IMR-90 (cell line): ENCODE measurements at regions not wholly inside any gene's neighbourhood (a gene's known extent, or its start where the extent isn't known, plus 50 kb on each side); places are given as distances from the start of the nearest gene placed in this dataset.
A peak's percentile ranks its signal among the peaks of the same experiment; 100 is the strongest.

Source experiments
- ATAC-seq: fragments of 200-7000 bp; cut with Tn5 transposase; 2 replicates; pipeline ENCODE4 v1.9.1; 2020; ENCODE audit warnings: low read depth, mild to moderate bottlenecking, moderate library complexity
- BruUV-seq: library from RNA; stranded (reverse); fragments of 400-500 nt; replicated peaks from 2 replicates; lab custom pipeline; 2021; lab: Mats Ljungman, UMichigan
- CTCF ChIA-PET: fragments of 300-600 bp; formaldehyde crosslinking; extraction: SDS; loops from one replicate; lab custom pipeline; 2021; ENCODE audit warnings: antibody characterized with exemption; lab: Yijun Ruan, JAX
- POLR2A ChIA-PET: fragments of 300-600 bp; sonication (Branson Sonifier 250); formaldehyde crosslinking; loops from one replicate; lab custom pipeline; 2022; ENCODE audit warnings: antibody characterized with exemption; ENCODE audit not compliant: unreplicated experiment; lab: Charles Lee
- DNase-seq: peaks from one replicate; pipeline ENCODE4 v3.0.0; 2013
- H2AFZ ChIP-seq: replicated peaks from 2 replicates; pipeline ENCODE3; 2013; ENCODE audit warnings: low read length, mild to moderate bottlenecking; ENCODE audit not compliant: poor library complexity
- H2AK5ac ChIP-seq: 2 replicates; pipeline ENCODE4 v1.6.1; 2013; ENCODE audit warnings: low read depth, low read length, inconsistent platforms
- H2AK9ac ChIP-seq: replicated peaks from 2 replicates; pipeline ENCODE3; 2013; ENCODE audit warnings: mild to moderate bottlenecking, low read depth, low read length, moderate library complexity; ENCODE audit not compliant: poor library complexity
- H2BK120ac ChIP-seq: 2 replicates; pipeline ENCODE4 v1.6.1; 2013; ENCODE audit warnings: low read depth, low read length, inconsistent platforms
- H2BK15ac ChIP-seq: 3 replicates; pipeline ENCODE4 v1.6.1; 2013; ENCODE audit warnings: low read depth, low read length, inconsistent platforms
- H2BK20ac ChIP-seq: 2 replicates; pipeline ENCODE4 v1.6.1; 2013; ENCODE audit warnings: low read depth, mild to moderate bottlenecking, inconsistent platforms, low read length, moderate library complexity
- H2BK5ac ChIP-seq: 2 replicates; pipeline ENCODE4 v1.6.1; 2013; ENCODE audit warnings: mild to moderate bottlenecking, low read depth, low read length, inconsistent platforms; ENCODE audit not compliant: poor library complexity, severe bottlenecking
- H3K14ac ChIP-seq: replicated peaks from 2 replicates; pipeline ENCODE4 v1.6.1; 2013; ENCODE audit warnings: low read depth, low read length, inconsistent platforms
- H3K18ac ChIP-seq: 2 replicates; pipeline ENCODE4 v1.6.1; 2013; ENCODE audit warnings: low read depth, low read length, control low read depth
- H3K23ac ChIP-seq: 2 replicates; pipeline ENCODE4 v1.6.1; 2013; ENCODE audit warnings: low read depth, low read length, inconsistent platforms
- H3K27ac ChIP-seq: 2 replicates; pipeline ENCODE4 v1.5.1; 2013; ENCODE audit warnings: mild to moderate bottlenecking, control low read depth, low read length; ENCODE audit not compliant: insufficient read depth
- H3K27me3 ChIP-seq: 2 replicates; pipeline ENCODE4 v1.6.1; 2013; ENCODE audit warnings: low read length; ENCODE audit not compliant: control insufficient read depth, insufficient read depth
- H3K36me3 ChIP-seq: 2 replicates; pipeline ENCODE4 v1.6.1; 2013; ENCODE audit warnings: low read length, mixed read lengths; ENCODE audit not compliant: control insufficient read depth, insufficient read depth
- H3K4ac ChIP-seq: 2 replicates; pipeline ENCODE4 v1.6.1; 2013; ENCODE audit warnings: low read depth, low read length, inconsistent platforms
- H3K4me1 ChIP-seq: 2 replicates; pipeline ENCODE4 v1.6.1; 2013; ENCODE audit warnings: low read length, mixed read lengths; ENCODE audit not compliant: control insufficient read depth, insufficient read depth
- H3K4me2 ChIP-seq: 2 replicates; pipeline ENCODE4 v1.6.1; 2013; ENCODE audit warnings: low read depth, mild to moderate bottlenecking, control low read depth, low read length, moderate library complexity
- H3K4me3 ChIP-seq: 2 replicates; pipeline ENCODE4 v1.5.1; 2013; ENCODE audit warnings: low read depth, mild to moderate bottlenecking, control low read depth, low read length, moderate library complexity; ENCODE audit not compliant: insufficient read depth
- H3K56ac ChIP-seq: 2 replicates; pipeline ENCODE4 v1.6.1; 2013; ENCODE audit warnings: low read length, inconsistent platforms; ENCODE audit not compliant: insufficient read depth; ENCODE audit errors: extremely low read depth
- H3K79me1 ChIP-seq, 2 experiments: 2 replicates each; pipeline ENCODE4 v1.6.1; 2013; ENCODE audit warnings: low read length in 2 of 2, inconsistent platforms in 1 of 2, low read depth in 1 of 2
- H3K9ac ChIP-seq: 2 replicates; pipeline ENCODE4 v1.6.1; 2013; ENCODE audit warnings: low read depth, low read length, control low read depth
- H3K9me1 ChIP-seq: 2 replicates; pipeline ENCODE4 v1.6.1; 2013; ENCODE audit warnings: low read length, inconsistent platforms; ENCODE audit not compliant: insufficient read depth
- H3K9me3 ChIP-seq: 2 replicates; pipeline ENCODE4 v1.6.1; 2013; ENCODE audit warnings: low read length; ENCODE audit not compliant: control insufficient read depth, insufficient read depth
- H4K20me1 ChIP-seq: 2 replicates; pipeline ENCODE4 v1.6.1; 2013; ENCODE audit warnings: low read length, inconsistent platforms; ENCODE audit not compliant: insufficient read depth
- H4K5ac ChIP-seq: 2 replicates; pipeline ENCODE4 v1.6.1; 2013; ENCODE audit warnings: mild to moderate bottlenecking, low read depth, low read length, control low read depth
- H4K8ac ChIP-seq, 2 experiments: 2 replicates each; pipeline ENCODE4 v1.6.1; 2013; ENCODE audit warnings: low read depth in 2 of 2, low read length in 2 of 2, control low read depth in 1 of 2, inconsistent platforms in 1 of 2
- H4K91ac ChIP-seq: 2 replicates; pipeline ENCODE4 v1.6.1; 2013; ENCODE audit warnings: low read depth, low read length, inconsistent platforms; ENCODE audit not compliant: insufficient read depth
- BHLHE40 ChIP-seq: fragments of 150-350 bp; IDR thresholded peaks from 2 replicates; pipeline ENCODE4 v1.6.1; 2016; ENCODE audit warnings: mild to moderate bottlenecking, low read depth, low read length
- CEBPB ChIP-seq: IDR thresholded peaks from 2 replicates; pipeline ENCODE4 v1.6.1; 2012; ENCODE audit warnings: low read depth, low read length, improper control_type of control experiment
- CHD1 ChIP-seq: IDR thresholded peaks from 2 replicates; pipeline ENCODE4 v1.6.1; 2012; ENCODE audit warnings: low read depth, low read length, improper control_type of control experiment
- FOS ChIP-seq: fragments of 150-350 bp; IDR thresholded peaks from 2 replicates; pipeline ENCODE4 v1.6.1; 2016; ENCODE audit warnings: low read depth, low read length
- MAFK ChIP-seq: IDR thresholded peaks from 2 replicates; pipeline ENCODE4 v1.6.1; 2012; ENCODE audit warnings: low read depth, low read length, improper control_type of control experiment
- MAZ ChIP-seq: IDR thresholded peaks from 2 replicates; pipeline ENCODE4 v1.6.1; 2012; ENCODE audit warnings: low read depth, mild to moderate bottlenecking, low read length, improper control_type of control experiment, moderate library complexity, borderline replicate concordance
- MXI1 ChIP-seq: IDR thresholded peaks from 2 replicates; pipeline ENCODE4 v1.6.1; 2012; ENCODE audit warnings: low read depth, mild to moderate bottlenecking, low read length, moderate library complexity, borderline replicate concordance
- NFE2L2 ChIP-seq: fragments of 150-350 bp; IDR thresholded peaks from 2 replicates; pipeline ENCODE4 v1.6.1; 2016; ENCODE audit warnings: low read depth, mild to moderate bottlenecking, low read length
- POLR2A ChIP-seq: IDR thresholded peaks from 2 replicates; pipeline ENCODE4 v1.6.1; 2012; ENCODE audit warnings: mild to moderate bottlenecking, low read depth, low read length
- RAD21 ChIP-seq: IDR thresholded peaks from 2 replicates; pipeline ENCODE4 v1.6.1; 2012; ENCODE audit warnings: low read length, improper control_type of control experiment
- RCOR1 ChIP-seq: IDR thresholded peaks from 2 replicates; pipeline ENCODE4 v1.6.1; 2012; ENCODE audit warnings: mild to moderate bottlenecking, low read length, improper control_type of control experiment; ENCODE audit not compliant: insufficient replicate concordance
- RFX5 ChIP-seq: IDR thresholded peaks from 2 replicates; pipeline ENCODE4 v1.8.0; 2012; ENCODE audit warnings: low read depth, mild to moderate bottlenecking, low read length, moderate library complexity
- SMC3 ChIP-seq: fragments of 150-350 bp; IDR thresholded peaks from 2 replicates; pipeline ENCODE4 v1.6.1; 2016; ENCODE audit warnings: low read depth, mild to moderate bottlenecking, antibody characterized with exemption, low read length, moderate library complexity
- WGBS, 2 experiments: methylation state at CpG; one replicate each; pipeline versions ENCODE4 v1.1.5 to v1.1.7; 2013; ENCODE audit warnings: missing lambda C conversion rate in 2 of 2; ENCODE audit not compliant: insufficient read length in 1 of 2; ENCODE audit errors: extremely low coverage in 2 of 2; 5-methylcytosine and 5-hydroxymethylcytosine counted together
- dilution Hi-C: fragments of 300-500 bp; cut with HindIII; formaldehyde crosslinking; loops from one replicate; pipeline ENCODE4 v1.14.3; 2018; ENCODE audit warnings: low sequenced_read_pairs; ENCODE audit not compliant: unreplicated experiment
- in situ Hi-C: fragments of 300-500 bp; cut with MboI; formaldehyde crosslinking; loops from 3 replicates; pipeline ENCODE4 v1.14.3; 2019; ENCODE audit warnings: low sequenced_read_pairs, inconsistent platforms, mixed read lengths
- intact Hi-C: fragments of 100-400 bp; cut with micrococcal nuclease; formaldehyde crosslinking; loops from 2 replicates; pipeline ENCODE4 v1.10.0; 2022
- TF ChIP-seq, protein P1 (sequence below): fragments of 150-350 bp; IDR thresholded peaks from 2 replicates; pipeline ENCODE4 v1.6.1; 2017; ENCODE audit warnings: mild to moderate bottlenecking, antibody characterized with exemption, low read length, low read depth
- TF ChIP-seq, protein P2 (sequence below): conservative IDR thresholded peaks from 2 replicates; pipeline ENCODE4 v1.5.1; 2012; ENCODE audit warnings: mild to moderate bottlenecking, low read depth, low read length, improper control_type of control experiment
- TF ChIP-seq, protein P3 (sequence below): fragments of 150-350 bp; IDR thresholded peaks from 2 replicates; pipeline ENCODE4 v1.6.1; 2016; ENCODE audit warnings: low read depth, mild to moderate bottlenecking, low read length, moderate library complexity, borderline replicate concordance

DNA sequence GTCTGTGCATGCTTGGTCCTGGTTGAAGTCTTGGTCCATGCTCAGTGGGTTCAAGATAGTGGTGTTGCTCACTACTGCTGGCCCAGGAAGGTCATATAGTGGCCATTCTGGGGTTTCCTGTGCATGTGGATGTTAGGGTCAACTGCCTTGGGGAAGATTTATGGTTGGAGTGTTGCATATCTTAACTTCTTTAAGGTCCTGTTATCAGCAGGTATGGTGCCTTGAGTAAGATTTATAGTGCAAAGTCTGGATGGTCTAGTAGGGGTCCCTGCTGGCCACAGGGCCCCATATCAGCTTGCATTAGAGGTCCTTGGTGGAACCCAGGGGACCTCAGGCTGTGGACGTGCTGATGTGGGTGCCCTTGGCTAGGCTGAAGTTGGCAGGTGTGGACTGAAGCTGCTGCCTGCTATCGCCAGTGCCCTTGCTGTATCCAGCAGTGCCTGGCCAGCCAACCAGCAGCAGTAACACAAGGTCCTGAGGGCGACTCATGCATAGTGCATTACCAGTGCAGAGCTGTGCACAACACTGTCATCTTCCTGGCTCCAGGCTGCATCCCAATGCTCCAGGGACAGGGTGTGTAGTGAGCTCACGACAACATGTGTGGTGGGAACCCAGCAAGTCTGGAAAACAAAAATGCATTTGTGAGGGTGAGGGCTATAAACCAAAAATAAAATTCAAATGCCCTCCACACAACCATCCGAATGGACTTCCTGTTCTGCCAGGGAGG, 61.0 kb downstream of the BEX3 start:
- no peak overlapping the region for H3K23ac ChIP-seq
- H3K4ac ChIP-seq = no peak overlapping the region
- H3K9me3 ChIP-seq = no peaks in the 10 kb centered on the region
- H3K18ac ChIP-seq = no peak overlapping the region
- no peak overlapping the region for H2BK5ac ChIP-seq
- no peaks in the 10 kb centered on the region for H3K36me3 ChIP-seq
- no peak overlapping the region for H3K4me3 ChIP-seq
- peak; percentile 49 for ATAC-seq
- no peak overlapping the region for H2AFZ ChIP-seq
- H4K8ac ChIP-seq = no peak overlapping the region
- no peak overlapping the region for H4K5ac ChIP-seq
- ChIA-PET POLR2A (no interaction called here), CTCF (no interaction called here)
- no TSS peak for BruUV-seq
- H2BK120ac ChIP-seq = no peak overlapping the region
- H2BK15ac ChIP-seq = no peak overlapping the region
- no peak overlapping the region for H3K9ac ChIP-seq
- no peak for TF ChIP-seq RCOR1
- no peak for TF ChIP-seq BHLHE40
- TF ChIP-seq CHD1 = no peak
- TF ChIP-seq, protein P1, sequence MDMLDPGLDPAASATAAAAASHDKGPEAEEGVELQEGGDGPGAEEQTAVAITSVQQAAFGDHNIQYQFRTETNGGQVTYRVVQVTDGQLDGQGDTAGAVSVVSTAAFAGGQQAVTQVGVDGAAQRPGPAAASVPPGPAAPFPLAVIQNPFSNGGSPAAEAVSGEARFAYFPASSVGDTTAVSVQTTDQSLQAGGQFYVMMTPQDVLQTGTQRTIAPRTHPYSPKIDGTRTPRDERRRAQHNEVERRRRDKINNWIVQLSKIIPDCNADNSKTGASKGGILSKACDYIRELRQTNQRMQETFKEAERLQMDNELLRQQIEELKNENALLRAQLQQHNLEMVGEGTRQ = no peak
- no peak for TF ChIP-seq MAZ
- TF ChIP-seq, protein P2, sequence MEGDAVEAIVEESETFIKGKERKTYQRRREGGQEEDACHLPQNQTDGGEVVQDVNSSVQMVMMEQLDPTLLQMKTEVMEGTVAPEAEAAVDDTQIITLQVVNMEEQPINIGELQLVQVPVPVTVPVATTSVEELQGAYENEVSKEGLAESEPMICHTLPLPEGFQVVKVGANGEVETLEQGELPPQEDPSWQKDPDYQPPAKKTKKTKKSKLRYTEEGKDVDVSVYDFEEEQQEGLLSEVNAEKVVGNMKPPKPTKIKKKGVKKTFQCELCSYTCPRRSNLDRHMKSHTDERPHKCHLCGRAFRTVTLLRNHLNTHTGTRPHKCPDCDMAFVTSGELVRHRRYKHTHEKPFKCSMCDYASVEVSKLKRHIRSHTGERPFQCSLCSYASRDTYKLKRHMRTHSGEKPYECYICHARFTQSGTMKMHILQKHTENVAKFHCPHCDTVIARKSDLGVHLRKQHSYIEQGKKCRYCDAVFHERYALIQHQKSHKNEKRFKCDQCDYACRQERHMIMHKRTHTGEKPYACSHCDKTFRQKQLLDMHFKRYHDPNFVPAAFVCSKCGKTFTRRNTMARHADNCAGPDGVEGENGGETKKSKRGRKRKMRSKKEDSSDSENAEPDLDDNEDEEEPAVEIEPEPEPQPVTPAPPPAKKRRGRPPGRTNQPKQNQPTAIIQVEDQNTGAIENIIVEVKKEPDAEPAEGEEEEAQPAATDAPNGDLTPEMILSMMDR = no peak
- TF ChIP-seq RAD21 = no peak
- TF ChIP-seq, protein P3, sequence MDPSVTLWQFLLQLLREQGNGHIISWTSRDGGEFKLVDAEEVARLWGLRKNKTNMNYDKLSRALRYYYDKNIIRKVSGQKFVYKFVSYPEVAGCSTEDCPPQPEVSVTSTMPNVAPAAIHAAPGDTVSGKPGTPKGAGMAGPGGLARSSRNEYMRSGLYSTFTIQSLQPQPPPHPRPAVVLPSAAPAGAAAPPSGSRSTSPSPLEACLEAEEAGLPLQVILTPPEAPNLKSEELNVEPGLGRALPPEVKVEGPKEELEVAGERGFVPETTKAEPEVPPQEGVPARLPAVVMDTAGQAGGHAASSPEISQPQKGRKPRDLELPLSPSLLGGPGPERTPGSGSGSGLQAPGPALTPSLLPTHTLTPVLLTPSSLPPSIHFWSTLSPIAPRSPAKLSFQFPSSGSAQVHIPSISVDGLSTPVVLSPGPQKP = no peak
- no peak for TF ChIP-seq MXI1
- TF ChIP-seq POLR2A = no peak
- no peak for TF ChIP-seq FOS
- TF ChIP-seq SMC3 = no peak
- TF ChIP-seq RFX5 = no peak
- TF ChIP-seq MAFK = no peak
- no peak for TF ChIP-seq NFE2L2
- TF ChIP-seq CEBPB = no peak
- no peak overlapping the region for H3K27ac ChIP-seq
- no peak overlapping the region for H4K91ac ChIP-seq
- H3K27me3 ChIP-seq = no peaks in the 10 kb centered on the region
- in situ Hi-C loops (no loop called here), dilution Hi-C loops (no loop called here), intact Hi-C loops (no loop called here)
- H3K14ac ChIP-seq = no peak overlapping the region
- H3K79me1 ChIP-seq = no peaks in the 10 kb centered on the region
- peaks cover 3% of the 10 kb centered on the region; the same call in 1 of the 2 replicates for H3K4me1 ChIP-seq
- H2AK9ac ChIP-seq = peak overlapping the region; percentile 72
- DNase-seq = peak; percentile 21
- 0 out of 2 replicates have a peak, but pooled peaks cover 2% of the 10 kb centered on the region for H3K9me1 ChIP-seq
- no peak overlapping the region for H2AK5ac ChIP-seq
- no peak overlapping the region for H3K56ac ChIP-seq
- H4K20me1 ChIP-seq = no peaks in the 10 kb centered on the region
- WGBS, 2 experiments = 82% methylated on average over 3 of the region's 5 CpGs; no CpG with 5 or more reads in 1 of the 2 experiments
- no peak overlapping the region for H2BK20ac ChIP-seq
- H3K4me2 ChIP-seq = no peak overlapping the region
